B cell (primary cell): ENCODE measurements at regions not wholly inside any gene's neighbourhood (a gene's known extent, or its start where the extent isn't known, plus 50 kb on each side); places are given as distances from the start of the nearest gene placed in this dataset.

Source experiments
- ATAC-seq: fragments of 200-7000 bp; cut with Tn5 transposase; one replicate; pipeline ENCODE4 v1.10.0; 2021; ENCODE audit warnings: low read depth, mild to moderate bottlenecking, moderate number of reproducible peaks, moderate library complexity
- CTCF ChIA-PET: fragments of 350-600 bp; sonication (Branson Sonifier 250); formaldehyde crosslinking; loops from one replicate; lab custom pipeline; 2021; ENCODE audit warnings: antibody characterized with exemption, inconsistent platforms; lab: Charles Lee
- POLR2A ChIA-PET: fragments of 350-600 bp; sonication (Branson Sonifier 250); formaldehyde crosslinking; loops from one replicate; lab custom pipeline; 2021; ENCODE audit warnings: antibody characterized with exemption; lab: Charles Lee
- DNase-seq: peaks from one replicate; pipeline ENCODE4 v3.0.0; 2013
- H2AFZ ChIP-seq: 2 replicates; pipeline ENCODE4 v1.6.1; 2012; ENCODE audit warnings: mild to moderate bottlenecking, low read depth, low read length; ENCODE audit not compliant: insufficient read depth, poor library complexity, severe bottlenecking
- H3K27ac ChIP-seq, 2 donors: 1 replicate in 1 of 2; 2 replicates in 1 of 2; pipeline ENCODE4 v1.5.1; 2012 to 2013; ENCODE audit warnings: low read length in 2 of 2, mild to moderate bottlenecking in 2 of 2, moderate library complexity in 1 of 2
- H3K27me3 ChIP-seq, 4 experiments: fragments of 200-600 bp in 1 of 4; sonication (generic) in 1 of 4; replicated peaks in 1 of 4; 1 replicate in 2 of 4; 2 replicates in 2 of 4; pipeline versions ENCODE4 v1.6.1 to v1.7.0; 2013 to 2016; ENCODE audit warnings: low read length in 3 of 4, mild to moderate bottlenecking in 2 of 4, mixed read lengths in 1 of 4, moderate library complexity in 1 of 4; ENCODE audit not compliant: insufficient read depth in 4 of 4, control insufficient read depth in 3 of 4; ENCODE audit errors: control extremely low read depth in 1 of 4
- H3K36me3 ChIP-seq, 2 experiments: replicated peaks in 1 of 2; 1 replicate in 1 of 2; 2 replicates in 1 of 2; pipeline versions ENCODE4 v1.6.1 to v1.7.1; 2013; ENCODE audit warnings: low read length in 1 of 2; ENCODE audit not compliant: insufficient read depth in 2 of 2, control insufficient read depth in 1 of 2; ENCODE audit errors: control extremely low read depth in 1 of 2, extremely low read depth in 1 of 2
- H3K4me1 ChIP-seq, 2 donors: fragments of 200-600 bp in 1 of 2; sonication (generic) in 1 of 2; 1 replicate in 1 of 2; 2 replicates in 1 of 2; pipeline versions ENCODE4 v1.5.1 to v1.6.1; 2013 to 2017; ENCODE audit warnings: low read length in 2 of 2; ENCODE audit not compliant: control insufficient read depth in 2 of 2, insufficient read depth in 2 of 2
- H3K4me2 ChIP-seq: replicated peaks from 2 replicates; pipeline ENCODE3; 2012; ENCODE audit warnings: mild to moderate bottlenecking, low read depth, low read length; ENCODE audit not compliant: poor library complexity, severe bottlenecking
- H3K4me3 ChIP-seq, 5 experiments: fragments of 200-600 bp in 1 of 5; sonication (generic) in 1 of 5; 1 replicate in 3 of 5; 2 replicates in 2 of 5; pipeline versions ENCODE4 v1.5.1 to v1.7.0; 2011 to 2016; ENCODE audit warnings: low read length in 4 of 5, mild to moderate bottlenecking in 4 of 5, low read depth in 2 of 5, control low read depth in 1 of 5, moderate library complexity in 1 of 5; ENCODE audit not compliant: insufficient read depth in 1 of 5; ENCODE audit errors: control extremely low read depth in 1 of 5, extremely low read depth in 1 of 5
- H3K79me2 ChIP-seq: fragments of 200-600 bp; sonication (generic); one replicate; pipeline ENCODE4 v1.6.0; 2016; ENCODE audit warnings: low read length; ENCODE audit not compliant: control insufficient read depth, insufficient read depth
- H3K9ac ChIP-seq: fragments of 200-600 bp; sonication (generic); 2 replicates; pipeline ENCODE4 v1.6.1; 2017; ENCODE audit warnings: mild to moderate bottlenecking, low read length, moderate library complexity
- H3K9me3 ChIP-seq, 3 donors: one replicate each; pipeline versions ENCODE4 v1.6.1 to v1.7.1; 2013; ENCODE audit warnings: low read length in 2 of 3; ENCODE audit not compliant: control insufficient read depth in 2 of 3, insufficient read depth in 1 of 3; ENCODE audit errors: control extremely low read depth in 1 of 3
- H4K20me1 ChIP-seq: 2 replicates; pipeline ENCODE4 v1.6.0; 2012; ENCODE audit warnings: mild to moderate bottlenecking, low read length; ENCODE audit not compliant: insufficient read depth, control insufficient read depth, poor library complexity, severe bottlenecking
- H3K27ac Mint-ChIP-seq: one replicate; pipeline ENCODE4 v1.8.0; 2021; ENCODE audit warnings: mixed read lengths
- H3K27me3 Mint-ChIP-seq: one replicate; pipeline ENCODE4 v1.8.0; 2021; ENCODE audit warnings: mixed read lengths
- H3K4me1 Mint-ChIP-seq: one replicate; pipeline ENCODE4 v1.8.0; 2021; ENCODE audit warnings: mixed read lengths
- H3K4me3 Mint-ChIP-seq: one replicate; pipeline ENCODE4 v1.8.0; 2021; ENCODE audit warnings: mixed read lengths
- H3K9me3 Mint-ChIP-seq: one replicate; pipeline ENCODE4 v1.8.0; 2022; ENCODE audit warnings: mixed read lengths; ENCODE audit not compliant: insufficient read depth
- CTCF ChIP-seq: fragments of 200-600 bp; IDR thresholded peaks from one replicate; pipeline ENCODE4 v1.8.0; 2022; ENCODE audit warnings: antibody characterized with exemption, mild to moderate bottlenecking
- EZH2 ChIP-seq: IDR thresholded peaks from 2 replicates; pipeline ENCODE4 v1.6.1; 2012; ENCODE audit warnings: borderline replicate concordance, low read depth, mild to moderate bottlenecking, moderate library complexity, low read length; ENCODE audit not compliant: insufficient read depth, poor library complexity, severe bottlenecking
- WGBS: methylation state at CpG from one replicate; pipeline ENCODE4 v1.1.5; 2013; ENCODE audit warnings: missing lambda C conversion rate; ENCODE audit not compliant: insufficient coverage; 5-methylcytosine and 5-hydroxymethylcytosine counted together
- intact Hi-C: fragments of 100-400 bp; cut with micrococcal nuclease; formaldehyde crosslinking; loops from one replicate; pipeline ENCODE4 v1.10.0; 2022

GRCh38 chr11:116695657-116696254 lies 77.0 kb downstream of the BUD13 start:
- H3K4me1 ChIP-seq = no peaks in the 10 kb centered on the region
- H3K79me2 ChIP-seq = no peaks in the 10 kb centered on the region
- no peak overlapping the region for H3K4me3 ChIP-seq
- H4K20me1 ChIP-seq = no peaks in the 10 kb centered on the region
- peaks cover 0 to 6% (median 0%) of the 10 kb centered on the region in 4 experiments for H3K27me3 ChIP-seq
- intact Hi-C loops = no loop called here
- no peaks in the 10 kb centered on the region for H3K9me3 ChIP-seq
- no peak for DNase-seq
- TF ChIP-seq CTCF (no peak), EZH2 (no peak)
- Mint-ChIP-seq H3K27ac (no peak overlapping the region), H3K4me1 (peaks cover 1% of the 10 kb centered on the region), H3K9me3 (no peaks in the 10 kb centered on the region), H3K27me3 (peaks cover 10% of the 10 kb centered on the region), H3K4me3 (no peak overlapping the region)
- H3K9ac ChIP-seq = no peak overlapping the region
- CTCF ChIA-PET = interaction anchor here (0.9 kb wide), 1 partner anchor 854 kb away, joined by 3 read pairs; no protein-coding TSS in a partner anchor
- ATAC-seq = no peak
- no peak overlapping the region for H2AFZ ChIP-seq
- POLR2A ChIA-PET = no interaction called here
- no peak overlapping the region for H3K27ac ChIP-seq
- no peak overlapping the region for H3K4me2 ChIP-seq
- H3K36me3 ChIP-seq = no peaks in the 10 kb centered on the region

GRCh38 chr11:116694815-116695590 lies 77.8 kb downstream of the BUD13 start:
- H3K9me3 Mint-ChIP-seq = no peaks in the 10 kb centered on the region
- no peak overlapping the region for H3K4me3 ChIP-seq
- ChIA-PET POLR2A (no interaction called here), CTCF (no interaction called here)
- no peaks in the 10 kb centered on the region for H3K79me2 ChIP-seq
- peaks cover 0 to 6% (median 0%) of the 10 kb centered on the region in 4 experiments for H3K27me3 ChIP-seq
- ATAC-seq (no peak), DNase-seq (no peak)
- H3K27me3 Mint-ChIP-seq = peaks cover 10% of the 10 kb centered on the region
- no peak overlapping the region for H3K27ac Mint-ChIP-seq
- no peak overlapping the region for H2AFZ ChIP-seq
- H3K9ac ChIP-seq = no peak overlapping the region
- no peaks in the 10 kb centered on the region for H3K36me3 ChIP-seq
- no peak overlapping the region for H3K4me2 ChIP-seq
- no peak overlapping the region for H3K4me3 Mint-ChIP-seq
- intact Hi-C loops = no loop called here
- H3K4me1 ChIP-seq = no peaks in the 10 kb centered on the region
- no peaks in the 10 kb centered on the region for H4K20me1 ChIP-seq
- no peaks in the 10 kb centered on the region for H3K9me3 ChIP-seq
- H3K4me1 Mint-ChIP-seq = peaks cover 1% of the 10 kb centered on the region
- TF ChIP-seq EZH2 (no peak), CTCF (no peak)
- WGBS = 89% methylated on average over 13 of the region's 14 CpGs
- no peak overlapping the region for H3K27ac ChIP-seq
